K562 (cell line): ENCODE measurements at regions not wholly inside any gene's neighbourhood (a gene's known extent, or its start where the extent isn't known, plus 50 kb on each side); places are given as distances from the start of the nearest gene placed in this dataset.

Experiments used
- ATF3 ChIP-seq, 2 experiments: fragments of 450-650 bp in 1 of 2; sonication (generic) in 1 of 2; formaldehyde crosslinking in 1 of 2; IDR thresholded peaks in 1 of 2; conservative IDR thresholded peaks in 1 of 2; 2 replicates each; pipeline versions ENCODE4 v1.6.1 to v1.8.1; 2016 to 2023; ENCODE audit warnings: mild to moderate bottlenecking in 2 of 2, moderate library complexity in 2 of 2, inconsistent platforms in 1 of 2, missing genetic modification reagents in 1 of 2
- BHLHE40 ChIP-seq: IDR thresholded peaks from 2 replicates; pipeline ENCODE4 v1.6.1; 2011; ENCODE audit warnings: low read length, improper control_type of control experiment
- FOS ChIP-seq: IDR thresholded peaks from 3 replicates; pipeline ENCODE4 v1.6.1; 2011; ENCODE audit not compliant: insufficient read length; ENCODE audit errors: extremely low read depth
- HNRNPUL1 ChIP-seq: fragments of 200-400 bp; formaldehyde crosslinking; IDR thresholded peaks from 2 replicates; pipeline ENCODE4 v1.6.1; 2017; ENCODE audit warnings: low read length
- IRF2 ChIP-seq: sonication (generic); formaldehyde crosslinking; IDR thresholded peaks from 2 replicates; pipeline ENCODE4 v1.8.1; 2022; ENCODE audit warnings: mild to moderate bottlenecking, missing genetic modification reagents
- PATZ1 ChIP-seq: fragments of 250-450 bp; sonication (Bioruptor Pico); IDR thresholded peaks from 2 replicates; pipeline ENCODE4 v1.5.0; 2020; ENCODE audit warnings: mild to moderate bottlenecking, borderline replicate concordance
- TEAD4 ChIP-seq, 2 experiments: sonication (generic) in 1 of 2; formaldehyde crosslinking in 1 of 2; IDR thresholded peaks; 2 replicates each; pipeline versions ENCODE4 v1.6.1 to v1.8.0; 2012 to 2022; ENCODE audit warnings: borderline replicate concordance in 1 of 2, inconsistent platforms in 1 of 2, low read length in 1 of 2, mild to moderate bottlenecking in 1 of 2, missing genetic modification reagents in 1 of 2
- XRCC3 ChIP-seq: fragments of 450-650 bp; IDR thresholded peaks from 2 replicates; pipeline ENCODE4 v1.6.1; 2017; ENCODE audit warnings: mild to moderate bottlenecking, moderate library complexity
- YY1 ChIP-seq, 3 experiments: IDR thresholded peaks; 2 replicates each; pipeline ENCODE4 v1.6.1; 2011; ENCODE audit warnings: low read length in 2 of 3, mild to moderate bottlenecking in 2 of 3, moderate library complexity in 2 of 3, borderline replicate concordance in 1 of 3, control low read depth in 1 of 3, low read depth in 1 of 3; ENCODE audit not compliant: insufficient read depth in 3 of 3, insufficient replicate concordance in 2 of 3, control insufficient read depth in 1 of 3, insufficient read length in 1 of 3; ENCODE audit errors: extremely low read depth in 1 of 3
- ZBED1 ChIP-seq: IDR thresholded peaks from 2 replicates; pipeline ENCODE4 v1.6.1; 2014
- ZBTB12 ChIP-seq: fragments of 250-450 bp; sonication (Bioruptor Pico); IDR thresholded peaks from 2 replicates; pipeline ENCODE4 v1.4.0; 2020
- ZNF133 ChIP-seq: fragments of 250-450 bp; sonication (Bioruptor Pico); IDR thresholded peaks from 2 replicates; pipeline ENCODE4 v1.4.0; 2020; ENCODE audit warnings: mild to moderate bottlenecking
- ZNF431 ChIP-seq: sonication (generic); formaldehyde crosslinking; IDR thresholded peaks from 2 replicates; pipeline ENCODE4 v1.8.0; 2022; ENCODE audit warnings: mild to moderate bottlenecking, missing genetic modification reagents
- ZNF449 ChIP-seq: fragments of 250-450 bp; sonication (Bioruptor Pico); IDR thresholded peaks from 2 replicates; pipeline ENCODE4 v1.8.0; 2022; ENCODE audit warnings: moderate library complexity, mild to moderate bottlenecking, inconsistent platforms
- ZNF507 ChIP-seq: conservative IDR thresholded peaks from 2 replicates; pipeline ENCODE4 v1.6.1; 2017; ENCODE audit warnings: missing genetic modification characterization, missing compliant biosample characterization
- ZSCAN29 ChIP-seq: fragments of 450-650 bp; IDR thresholded peaks from 2 replicates; pipeline ENCODE4 v1.6.1; 2017
- TF ChIP-seq, protein P1 (sequence below): fragments of 200-800 bp; sonication (Bioruptor generic); IDR thresholded peaks from 2 replicates; pipeline ENCODE4 v1.6.1; 2017; ENCODE audit warnings: missing genetic modification characterization, missing compliant biosample characterization
- TF ChIP-seq, protein P2 (sequence below): fragments of 450-650 bp; formaldehyde crosslinking; IDR thresholded peaks from 2 replicates; pipeline ENCODE4 v1.4.0; 2020; ENCODE audit warnings: mild to moderate bottlenecking, moderate library complexity

DNA sequence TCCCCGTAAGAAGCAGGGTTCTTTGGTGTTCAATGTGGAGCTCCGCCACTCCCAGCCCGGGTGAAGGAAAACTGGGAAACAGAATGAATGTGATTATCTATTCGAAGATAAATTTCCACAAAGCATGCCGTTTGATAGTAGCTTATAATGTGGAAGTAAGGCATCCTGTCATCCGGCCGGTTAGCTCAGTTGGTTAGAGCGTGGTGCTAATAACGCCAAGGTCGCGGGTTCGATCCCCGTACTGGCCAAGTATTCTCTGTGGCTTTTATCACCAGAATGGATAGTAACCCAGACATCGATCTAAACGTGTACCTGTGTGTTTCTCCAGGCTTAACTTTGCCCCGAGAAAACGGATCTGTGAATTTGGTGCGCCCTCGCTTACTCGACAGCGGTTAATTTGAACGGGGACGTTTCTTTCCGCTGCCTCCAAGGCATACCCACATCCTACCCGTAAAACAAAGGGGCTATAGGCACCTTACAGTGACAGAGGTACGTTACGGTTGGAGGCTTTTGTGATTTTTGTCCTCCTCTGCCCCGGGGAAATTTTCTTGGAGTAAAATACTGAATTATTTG lies 215.2 kb upstream of the ZNF184 start (continued):
- TF ChIP-seq ZNF507 (tag) (no peak), YY1 (IDR thresholded peaks at IDR 0.05; ENCODE audit: borderline replicate concordance in 1 of 3, control insufficient read depth in 1 of 3, extremely low read depth in 1 of 3, insufficient read depth in 3 of 3, insufficient read length in 1 of 3, insufficient replicate concordance in 2 of 3, low read depth in 1 of 3, low read length in 2 of 3) (no peak), ZNF133 (CRISPR knock-in tag) (no peak), PATZ1 (CRISPR knock-in tag) (peak; percentile 78; the same call in 1 of the 2 replicates), HNRNPUL1 (peak; percentile 86; the same call in 1 of the 2 replicates), ZBED1 (0 out of 2 replicates have a peak, but pooled peaks have one; percentile 52), ATF3 (IDR thresholded peaks at IDR 0.05) (peak; percentile 67), ATF3 (CRISPR knock-in tag; conservative IDR thresholded peaks at IDR 0.05) (no peak), ZNF431 (CRISPR knock-in tag) (peak; percentile 80; the same call in 1 of the 2 replicates), TEAD4 (IDR thresholded peaks at IDR 0.05; ENCODE audit: low read length) (peak; percentile 84), TEAD4 (CRISPR knock-in tag; IDR thresholded peaks at IDR 0.05; ENCODE audit: borderline replicate concordance) (no peak), ZNF449 (no peak), ZSCAN29 (peak; percentile 96), ZBTB12 (CRISPR knock-in tag) (no peak; the same call in 1 of the 2 replicates), IRF2 (CRISPR knock-in tag) (no peak), XRCC3 (no peak), FOS (no peak), BHLHE40 (peak; percentile 53; the same call in 1 of the 2 replicates)
- TF ChIP-seq, protein P1, sequence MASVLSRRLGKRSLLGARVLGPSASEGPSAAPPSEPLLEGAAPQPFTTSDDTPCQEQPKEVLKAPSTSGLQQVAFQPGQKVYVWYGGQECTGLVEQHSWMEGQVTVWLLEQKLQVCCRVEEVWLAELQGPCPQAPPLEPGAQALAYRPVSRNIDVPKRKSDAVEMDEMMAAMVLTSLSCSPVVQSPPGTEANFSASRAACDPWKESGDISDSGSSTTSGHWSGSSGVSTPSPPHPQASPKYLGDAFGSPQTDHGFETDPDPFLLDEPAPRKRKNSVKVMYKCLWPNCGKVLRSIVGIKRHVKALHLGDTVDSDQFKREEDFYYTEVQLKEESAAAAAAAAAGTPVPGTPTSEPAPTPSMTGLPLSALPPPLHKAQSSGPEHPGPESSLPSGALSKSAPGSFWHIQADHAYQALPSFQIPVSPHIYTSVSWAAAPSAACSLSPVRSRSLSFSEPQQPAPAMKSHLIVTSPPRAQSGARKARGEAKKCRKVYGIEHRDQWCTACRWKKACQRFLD (CRISPR knock-in tag): no peak
- TF ChIP-seq, protein P2, sequence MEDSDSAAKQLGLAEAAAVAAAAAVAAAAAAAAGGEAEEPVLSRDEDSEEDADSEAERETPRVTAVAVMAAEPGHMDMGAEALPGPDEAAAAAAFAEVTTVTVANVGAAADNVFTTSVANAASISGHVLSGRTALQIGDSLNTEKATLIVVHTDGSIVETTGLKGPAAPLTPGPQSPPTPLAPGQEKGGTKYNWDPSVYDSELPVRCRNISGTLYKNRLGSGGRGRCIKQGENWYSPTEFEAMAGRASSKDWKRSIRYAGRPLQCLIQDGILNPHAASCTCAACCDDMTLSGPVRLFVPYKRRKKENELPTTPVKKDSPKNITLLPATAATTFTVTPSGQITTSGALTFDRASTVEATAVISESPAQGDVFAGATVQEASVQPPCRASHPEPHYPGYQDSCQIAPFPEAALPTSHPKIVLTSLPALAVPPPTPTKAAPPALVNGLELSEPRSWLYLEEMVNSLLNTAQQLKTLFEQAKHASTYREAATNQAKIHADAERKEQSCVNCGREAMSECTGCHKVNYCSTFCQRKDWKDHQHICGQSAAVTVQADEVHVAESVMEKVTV: no peak
